CD4-positive, alpha-beta T cell treated with Interferon alpha-2 for 1 hour (primary cell): ENCODE measurements at regions not wholly inside any gene's neighbourhood (a gene's known extent, or its start where the extent isn't known, plus 50 kb on each side); places are given as distances from the start of the nearest gene placed in this dataset.
"Not testable (repeated sequence)": the region's sequence is repeated elsewhere in the genome, so short reads cannot be mapped to it uniquely, and the experiment has no call there.

ENCODE experiments used
- DNase-seq, 2 donors: peaks; one replicate each; pipeline ENCODE4 v3.0.0-alpha.2; 2020 to 2022

DNA sequence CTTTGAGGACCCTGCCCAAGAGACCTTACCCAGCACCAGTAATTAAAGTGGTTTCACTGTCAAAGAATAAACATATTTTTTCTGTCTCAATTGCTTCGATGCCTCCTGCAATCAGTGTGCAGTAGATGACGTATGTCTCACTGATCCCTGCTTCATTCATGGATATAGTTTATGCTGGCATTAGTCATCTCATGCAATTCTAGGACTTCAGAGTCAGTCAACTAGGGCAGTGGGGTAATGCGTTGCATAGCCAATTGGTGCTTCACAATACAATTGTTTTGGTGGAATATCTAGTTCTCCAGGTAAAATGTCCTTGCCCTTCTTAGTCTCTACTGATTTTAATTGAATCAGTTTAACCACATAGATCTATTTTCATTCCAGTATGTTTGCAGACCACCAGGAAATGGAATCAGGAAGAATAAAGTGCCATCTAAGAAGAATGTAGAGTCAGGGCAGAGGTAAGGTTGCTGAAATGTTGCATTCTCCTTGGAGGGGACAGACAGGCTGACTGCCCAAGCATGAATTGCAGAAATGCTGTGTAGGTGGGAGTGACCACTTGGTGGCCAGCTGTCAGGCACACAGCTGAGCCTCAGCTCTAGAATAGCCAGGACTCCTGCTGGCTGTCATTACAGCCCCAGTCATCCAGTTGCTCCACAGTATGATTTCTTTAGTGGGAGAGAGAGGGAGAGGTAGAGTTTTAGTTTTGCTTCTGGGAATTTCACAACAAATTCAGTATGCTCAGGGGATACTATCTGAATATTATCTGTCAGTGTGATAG, 73.5 kb upstream of the MEGF10 start:
- DNase-seq, result no peak

DNA sequence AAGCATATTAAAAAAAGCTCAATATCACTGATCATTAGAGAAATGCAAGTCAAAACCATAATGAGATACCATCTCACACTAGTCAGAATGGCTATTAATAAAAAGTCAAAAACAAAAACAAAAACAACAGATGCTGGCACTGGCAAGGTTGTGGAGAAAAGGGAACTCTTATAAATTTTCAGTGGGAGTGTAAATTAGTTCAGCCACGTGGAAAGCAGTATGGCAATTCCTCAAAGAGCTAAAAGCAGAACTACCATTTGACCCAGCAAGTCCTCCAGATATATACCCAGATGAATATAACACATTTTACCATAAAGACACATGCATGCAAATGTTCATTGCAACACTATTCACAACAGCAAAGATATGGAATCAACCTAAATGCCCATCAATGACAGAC, 68.7 kb upstream of the MEGF10 start:
- DNase-seq, result not testable (repeated sequence)

DNA sequence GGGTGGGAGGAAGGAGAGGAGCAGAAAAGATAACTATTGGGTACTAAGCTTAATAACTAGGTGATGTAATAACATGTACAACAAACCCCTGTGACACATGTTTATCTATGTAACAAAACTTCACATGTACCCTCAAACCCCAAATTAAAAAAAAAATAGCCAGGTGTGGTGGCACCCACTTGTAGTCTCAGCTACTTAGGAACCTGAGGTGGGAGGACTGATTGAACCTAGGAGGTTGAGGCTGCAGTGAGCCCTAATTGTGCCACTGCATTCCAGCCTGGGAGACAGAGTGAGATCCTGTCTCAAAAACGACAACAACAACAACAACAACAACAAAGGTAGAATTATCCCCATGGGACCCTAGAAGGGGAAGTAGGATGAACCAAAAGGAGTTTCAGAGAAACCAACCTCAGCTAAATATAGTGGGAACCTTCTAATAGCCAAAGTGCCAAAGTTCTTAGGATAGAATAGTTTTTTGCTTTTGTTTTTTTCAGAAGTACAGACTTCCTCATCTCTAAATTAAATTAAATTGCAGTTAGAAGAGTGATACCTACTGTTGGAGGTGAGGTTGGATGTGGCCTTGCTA, 67.9 kb upstream of the MEGF10 start:
- not testable (repeated sequence) for DNase-seq

GRCh38 chr5:127223256-127223974, 67.2 kb upstream of the MEGF10 start:
- no peak for DNase-seq

GRCh38 chr5:127227881-127228280, 62.7 kb upstream of the MEGF10 start:
- DNase-seq, result no peak

DNA sequence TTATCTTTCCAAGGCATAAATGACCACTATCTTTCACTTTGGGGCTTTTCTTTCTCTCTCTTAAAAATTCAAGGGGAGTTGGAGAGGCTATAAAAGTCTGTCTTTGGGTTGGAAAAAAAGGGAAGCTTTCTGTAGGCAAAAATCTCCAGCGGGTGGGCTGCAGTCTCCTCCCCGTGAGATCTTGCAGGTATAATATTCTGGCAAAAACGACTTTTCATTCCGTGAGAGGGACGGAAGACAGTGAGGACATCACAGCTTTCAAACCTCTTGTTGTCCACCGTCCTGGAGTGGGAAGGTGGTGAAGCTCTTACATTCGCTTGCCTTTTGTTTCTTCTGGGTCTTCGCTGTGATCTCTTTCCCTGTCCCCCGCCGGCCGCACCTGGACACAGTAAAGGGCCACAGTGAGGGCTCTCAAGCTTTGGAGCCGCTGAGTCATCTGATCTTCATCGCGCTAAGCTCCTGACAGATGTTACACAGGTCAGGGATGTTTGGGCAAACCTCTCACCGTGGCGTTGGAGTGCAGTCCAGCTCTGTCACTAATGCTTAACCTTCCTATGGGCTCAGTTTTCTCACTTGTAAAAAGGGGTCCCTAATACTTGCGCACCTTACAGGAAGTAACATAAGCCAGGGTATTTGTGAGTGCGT, 61.9 kb upstream of the MEGF10 start:
- no peak for DNase-seq

DNA sequence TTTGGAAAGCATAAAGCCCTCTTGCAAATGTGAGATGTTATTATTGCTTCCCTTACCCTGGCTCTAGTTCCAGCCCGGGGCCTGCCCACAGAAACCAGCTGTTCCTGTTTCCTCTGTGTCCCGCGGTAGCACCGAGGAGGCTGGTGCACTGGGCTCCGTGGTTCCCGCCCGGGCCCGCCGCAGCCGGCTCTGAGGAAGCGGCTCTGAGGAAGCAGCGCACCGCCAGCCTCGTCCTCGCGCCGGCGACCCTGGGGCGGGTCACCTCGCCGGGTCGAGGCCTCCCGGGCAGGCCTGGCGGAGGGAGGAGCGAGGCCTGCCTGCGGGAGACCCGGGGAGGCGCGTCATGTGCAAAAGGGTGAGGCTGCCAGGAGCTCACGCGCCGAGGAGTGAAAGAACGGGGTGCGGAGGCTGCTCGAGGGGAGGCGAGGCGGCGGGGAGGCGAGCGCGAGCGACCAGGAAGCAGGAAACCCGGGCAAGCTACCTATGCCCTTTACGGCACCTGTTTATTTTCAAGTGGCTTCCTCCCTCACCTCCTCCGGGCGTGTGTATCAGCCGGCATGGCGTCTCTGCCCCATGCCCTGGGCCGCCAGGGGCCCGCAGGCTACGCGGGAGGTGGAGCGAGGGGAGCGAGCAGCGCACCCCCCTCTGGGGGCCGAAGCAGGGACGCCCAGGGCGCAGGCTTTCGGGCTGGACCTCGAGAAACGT, 61.3 kb upstream of the MEGF10 start:
- peak; percentile 43 to 59 for DNase-seq

DNA sequence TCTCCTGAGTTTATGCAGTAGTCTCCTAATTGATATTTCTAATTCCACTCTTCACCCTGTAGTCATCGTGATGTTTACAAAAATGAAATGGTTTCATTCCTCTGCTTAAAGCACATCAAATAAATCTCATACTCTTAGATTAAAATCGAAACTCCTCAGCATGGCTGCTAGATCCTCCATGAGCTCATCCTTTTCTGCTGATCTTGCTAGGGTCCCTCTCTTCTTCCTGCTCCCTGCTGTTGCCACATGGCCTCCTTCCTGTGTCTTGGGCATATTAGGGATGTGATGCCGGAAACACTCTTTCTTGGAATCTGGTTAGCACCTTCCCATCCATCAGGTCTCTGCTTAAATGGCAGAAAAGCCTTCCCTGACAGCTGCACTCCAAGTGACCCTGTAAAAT, 59.5 kb upstream of the MEGF10 start:
- DNase-seq, result no peak

DNA sequence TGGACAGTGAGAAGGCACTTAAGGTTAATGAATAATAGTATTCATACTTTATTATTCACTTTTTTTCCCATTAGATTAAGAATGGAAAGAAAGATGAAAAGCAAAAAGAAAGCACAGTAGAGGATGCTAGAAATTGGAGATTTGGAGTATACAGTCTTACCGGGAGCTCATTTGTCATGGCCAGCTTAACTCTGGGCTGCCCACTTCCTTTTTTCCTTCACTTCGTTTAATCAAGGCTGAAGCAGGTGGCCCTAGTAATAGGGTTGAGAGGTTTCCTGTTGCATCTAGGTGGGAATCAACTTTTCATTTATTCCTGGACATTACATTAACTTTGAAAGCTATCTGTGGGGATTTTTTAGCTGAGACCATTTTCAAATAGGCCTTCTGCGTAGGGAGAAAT, 57.0 kb upstream of the MEGF10 start:
- no peak for DNase-seq

DNA sequence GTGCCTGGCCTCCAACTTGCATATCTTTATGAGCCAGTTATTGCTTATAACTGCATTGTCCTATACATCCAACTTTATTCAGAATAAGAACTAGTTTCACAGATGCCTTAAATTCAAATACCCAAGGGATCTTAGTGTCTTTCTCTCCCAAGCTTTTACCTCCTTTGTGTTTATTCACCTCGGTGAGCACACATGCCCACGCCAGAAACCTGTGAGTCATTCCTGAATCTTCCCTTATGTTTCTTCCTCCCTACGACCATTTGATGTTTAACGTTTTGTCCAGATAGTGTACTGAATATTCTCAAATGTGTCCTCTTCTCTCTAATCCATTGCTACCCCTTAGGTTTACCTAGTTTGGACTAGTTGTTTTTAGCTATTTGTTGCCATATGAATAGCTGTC, 55.5 kb upstream of the MEGF10 start:
- no peak for DNase-seq

- no peak for DNase-seq
Observed at GRCh38 chr5:127236254-127236653, 54.3 kb upstream of the MEGF10 start.
